GM18499 (cell line): ENCODE measurements at regions not wholly inside any gene's neighbourhood (a gene's known extent, or its start where the extent isn't known, plus 50 kb on each side); places are given as distances from the start of the nearest gene placed in this dataset.

Experiments used
- ATAC-seq: cut with Tn5 transposase; IDR thresholded peaks from one replicate; pipeline ENCODE4 v1.9.1; 2021; ENCODE audit warnings: moderate number of reproducible peaks; ENCODE audit not compliant: insufficient read depth, unreplicated experiment

DNA sequence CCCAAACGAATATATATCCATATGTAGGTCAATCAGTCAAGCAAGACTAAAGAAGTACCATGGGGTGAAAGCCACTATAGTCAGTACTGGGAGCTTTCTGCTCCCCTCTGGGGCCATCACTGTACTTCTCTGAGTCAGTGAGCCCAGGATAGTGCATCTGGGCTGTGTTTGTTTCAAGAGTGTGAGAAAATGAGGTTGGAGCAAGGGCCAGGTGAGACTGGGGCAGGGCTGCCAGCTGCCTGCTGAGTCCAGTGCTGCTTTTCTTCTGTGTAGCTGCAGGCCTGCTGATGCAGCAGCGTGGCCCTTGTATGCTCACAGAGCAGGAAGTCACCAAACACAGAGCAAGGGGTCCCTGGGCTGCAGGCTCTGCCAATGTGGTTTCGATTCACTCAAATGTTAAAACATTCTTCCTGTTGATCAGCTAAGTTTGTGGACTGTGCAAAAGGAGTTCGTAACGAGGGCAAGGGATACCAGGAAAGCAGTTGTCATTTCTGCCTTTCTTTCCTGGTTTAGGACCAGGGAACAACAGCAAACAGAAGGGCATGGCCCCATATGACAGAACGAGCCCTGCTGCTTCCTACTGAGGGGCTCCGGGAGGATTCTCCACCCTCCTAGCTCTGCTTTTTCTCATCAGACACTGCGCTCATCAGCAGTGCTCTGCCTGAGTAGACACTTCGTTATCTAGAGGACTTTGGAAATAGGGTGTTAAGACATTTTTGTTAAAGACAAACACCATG, 65.4 kb upstream of the TNS3 start:
- peak; percentile 74 for ATAC-seq

DNA sequence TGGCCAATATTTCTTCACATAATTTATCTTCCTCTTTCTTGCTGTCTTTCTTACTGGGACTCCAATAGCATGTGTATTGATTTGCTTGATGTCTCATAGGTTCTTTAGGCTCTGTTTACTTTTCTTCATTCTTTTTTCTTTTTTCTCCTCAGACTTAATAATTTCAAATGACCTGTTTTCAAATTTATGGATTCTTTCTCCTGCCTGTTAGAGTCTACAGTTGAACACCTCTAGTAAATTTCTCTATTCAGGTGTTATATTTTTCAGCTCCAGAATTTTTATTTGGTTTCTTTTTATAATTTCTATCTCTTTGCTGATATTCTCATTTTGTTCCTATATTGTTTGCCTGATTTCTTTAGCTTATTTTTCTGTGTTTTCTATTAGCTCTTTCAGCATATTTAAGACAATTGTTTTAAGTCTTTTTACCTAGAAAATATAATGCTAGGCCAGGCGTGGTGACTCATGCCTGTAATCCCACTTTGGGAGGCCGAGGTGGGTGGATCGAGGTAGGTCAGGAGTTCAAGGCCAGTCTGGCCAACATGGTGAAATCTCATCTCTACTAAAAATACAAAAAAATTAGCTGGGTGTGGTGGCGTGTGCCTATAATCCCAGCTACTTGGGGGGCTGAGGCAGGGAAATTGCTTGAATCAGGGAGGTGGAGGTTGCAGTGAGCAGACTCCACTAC, 61.9 kb upstream of the TNS3 start:
- ATAC-seq, result no peak

DNA sequence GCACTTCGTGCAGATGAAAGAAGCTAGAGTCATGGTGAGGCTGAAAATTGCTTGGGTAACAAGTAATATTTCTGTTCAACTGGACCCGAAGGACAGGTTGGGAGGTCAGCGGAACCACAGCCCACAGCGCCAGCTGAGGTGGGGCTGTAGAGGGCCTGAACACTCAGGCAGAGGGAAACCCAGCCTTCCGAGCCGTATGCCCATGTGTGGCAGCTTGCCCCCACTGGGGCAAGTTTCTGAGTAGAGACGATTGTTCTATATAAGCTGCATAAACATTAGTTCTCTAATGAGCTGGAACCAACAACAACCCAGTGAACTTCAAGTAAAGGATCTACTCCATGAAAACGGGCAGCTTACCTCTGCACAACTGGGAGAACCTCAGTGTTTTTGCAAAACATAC, 58.4 kb upstream of the TNS3 start:
- no peak for ATAC-seq

GRCh38 chr7:47639495-47640110, 57.7 kb upstream of the TNS3 start:
- no peak for ATAC-seq

DNA sequence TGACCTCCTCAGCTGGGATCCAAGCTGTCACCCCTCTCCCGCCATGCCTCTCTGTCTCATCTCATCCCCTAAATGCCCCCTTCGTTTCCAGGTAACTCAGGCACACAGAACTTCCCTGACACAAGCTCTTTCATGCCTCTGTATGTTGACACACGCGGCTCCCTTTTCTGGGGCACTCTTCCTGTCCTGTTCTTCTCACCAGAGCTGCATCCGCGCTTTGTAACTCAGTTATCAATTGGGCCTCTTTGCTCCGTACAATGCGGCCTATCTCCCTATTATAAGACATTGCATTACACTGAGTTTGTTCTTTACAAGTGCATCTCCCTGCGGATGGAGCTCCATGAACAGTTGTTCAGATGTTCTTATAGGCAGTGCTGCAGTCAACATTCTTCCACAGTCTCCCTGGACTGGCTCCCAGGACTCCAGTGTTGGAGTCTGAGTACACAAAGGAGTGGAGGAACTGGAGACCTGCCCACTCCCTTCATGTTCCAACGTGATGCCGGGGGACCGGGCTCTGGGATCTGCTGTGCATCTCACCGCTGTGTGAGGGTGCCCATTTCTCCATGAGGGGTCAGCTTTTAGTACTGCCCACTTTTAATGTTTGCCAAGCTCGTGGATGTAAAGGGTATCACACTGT, 56.9 kb upstream of the TNS3 start:
- no peak for ATAC-seq

- no peak for ATAC-seq
Observed at GRCh38 chr7:47636433-47637175, 54.7 kb upstream of the TNS3 start.

DNA sequence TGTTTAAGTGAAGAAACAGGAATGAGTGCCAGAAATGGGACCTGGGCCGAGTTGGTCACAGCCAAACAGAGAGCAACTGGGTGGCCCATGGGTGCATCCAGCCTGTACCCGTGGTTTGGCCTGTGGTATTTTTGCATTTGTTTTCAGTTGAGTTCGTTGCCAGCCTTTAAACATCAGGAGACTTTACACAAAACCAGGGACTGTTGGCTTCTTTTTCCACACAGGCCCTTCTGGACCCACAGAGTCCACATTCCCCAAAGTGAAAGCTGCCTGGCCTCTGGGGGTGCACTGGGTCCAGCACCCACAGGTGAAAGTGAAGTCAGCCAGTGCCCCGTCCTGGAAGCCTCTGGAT, 54.1 kb upstream of the TNS3 start:
- ATAC-seq, result no peak

DNA sequence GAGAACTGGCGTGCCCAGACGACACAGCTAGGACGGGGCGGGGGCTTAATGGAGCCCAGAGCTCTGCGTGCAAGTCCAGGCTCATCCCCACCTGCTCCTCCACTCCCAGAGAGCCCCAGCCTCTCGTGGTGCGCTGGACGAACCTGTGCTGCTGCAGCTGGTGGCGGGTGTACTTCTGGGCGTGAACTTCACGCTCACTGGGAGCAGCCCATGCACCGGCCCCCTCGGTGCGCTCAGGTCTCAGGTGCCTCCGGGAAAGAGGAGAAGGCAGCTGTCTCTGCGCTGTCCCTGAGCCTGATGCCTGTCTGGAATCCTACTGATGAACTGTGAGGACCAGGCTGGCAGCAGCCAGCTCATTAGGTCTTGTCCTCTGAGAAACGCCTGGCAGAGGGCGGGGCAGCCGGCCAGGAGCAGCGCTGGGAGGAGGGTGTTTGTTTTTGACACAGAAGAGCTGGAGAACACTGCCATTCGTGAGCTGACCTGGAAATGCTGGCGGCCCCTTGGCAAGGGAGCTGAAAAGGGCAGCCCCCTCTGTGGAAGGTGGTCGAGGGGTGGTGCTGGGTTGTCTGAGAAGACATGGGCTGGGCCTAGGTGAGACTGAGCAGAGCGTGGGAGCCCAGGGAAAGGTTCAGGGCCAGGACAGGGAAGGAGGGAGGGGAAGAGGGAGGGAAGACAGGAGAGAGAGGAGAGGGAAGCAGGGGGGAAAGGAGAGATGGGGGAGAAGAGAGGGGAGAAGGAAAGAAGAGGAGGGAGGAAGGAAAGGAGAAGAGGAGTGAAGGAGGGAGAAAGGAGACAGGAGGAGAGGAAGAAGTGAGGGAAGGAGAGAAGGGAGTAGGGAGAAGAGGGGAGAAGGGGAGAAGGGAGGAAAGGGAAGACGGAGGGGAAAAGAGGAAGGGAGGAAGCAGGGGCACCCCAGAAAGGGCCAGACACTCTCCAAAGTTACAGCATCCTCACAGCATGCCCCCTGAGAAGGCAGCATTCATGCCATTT, 53.5 kb upstream of the TNS3 start:
- no peak for ATAC-seq

- no peak for ATAC-seq
Observed at GRCh38 chr7:47634273-47634672, 52.4 kb upstream of the TNS3 start.

DNA sequence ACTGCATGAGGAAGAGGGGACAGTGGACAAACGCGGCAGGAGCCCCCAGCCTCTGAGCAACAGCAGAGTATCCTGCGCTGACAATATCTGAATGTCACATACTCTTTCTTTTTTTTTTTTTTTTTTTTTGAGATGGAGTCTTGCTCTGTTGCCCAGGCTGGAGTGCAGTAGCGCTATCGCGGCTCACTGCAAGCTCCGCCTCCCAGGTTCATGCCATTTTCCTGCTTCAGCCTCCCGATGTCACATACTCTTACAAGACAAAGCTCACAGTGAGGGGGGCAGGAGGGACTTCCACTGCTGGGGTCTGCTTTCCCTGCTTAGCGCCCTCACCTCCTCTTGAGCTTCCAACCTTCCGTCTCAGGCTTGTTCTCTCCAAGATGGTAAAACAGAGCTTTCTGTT, 51.2 kb upstream of the TNS3 start:
- ATAC-seq, result no peak
